Left renal cortex interstitium (tissue), 4 donors: ENCODE measurements at regions not wholly inside any gene's neighbourhood (a gene's known extent, or its start where the extent isn't known, plus 50 kb on each side); places are given as distances from the start of the nearest gene placed in this dataset.

ENCODE experiments used
- DNase-seq, 4 donors: peaks; one replicate each; pipeline ENCODE4 v3.0.0-alpha.2; 2013; ENCODE audit warnings: low read depth in 4 of 4, low spot score in 2 of 4, missing footprints in 1 of 4

DNA sequence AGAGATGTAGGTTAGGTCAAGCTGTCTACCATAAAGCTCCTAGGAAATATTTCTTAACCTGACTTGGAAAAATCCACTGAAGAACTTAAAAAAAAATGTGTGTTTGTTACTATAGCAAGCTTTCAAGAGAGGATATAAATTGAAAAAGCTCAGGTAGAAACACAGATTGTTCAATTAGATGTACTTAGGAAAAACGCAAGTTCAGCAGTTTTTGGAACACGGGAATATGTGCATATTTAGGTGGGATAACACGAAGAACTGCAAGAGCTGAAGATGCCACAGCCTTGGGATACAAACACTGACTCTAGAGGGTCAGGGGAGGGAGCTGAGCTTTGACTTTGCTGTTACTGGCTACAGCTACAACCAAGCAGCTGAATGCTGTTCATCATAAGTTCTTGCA, 77.8 kb upstream of the FSHB start:
- no peak for DNase-seq

DNA sequence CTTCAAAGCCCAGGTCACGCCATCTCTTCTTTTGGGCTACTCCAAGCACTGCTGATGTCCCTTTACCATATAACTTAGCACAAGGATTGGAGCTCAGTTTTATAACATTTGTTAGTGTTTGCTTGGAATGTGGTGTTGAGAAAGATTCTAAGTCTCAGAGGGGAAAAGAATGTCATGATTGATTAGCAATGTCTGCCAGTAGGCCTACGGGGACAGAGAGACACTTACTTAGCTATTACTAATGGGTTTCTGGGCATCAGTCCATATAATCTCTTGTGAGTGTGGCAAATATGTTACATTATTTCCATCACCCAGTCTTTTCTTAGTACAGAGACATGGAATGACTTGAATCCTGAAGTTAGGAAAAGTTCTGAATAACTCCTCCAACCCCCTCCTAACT, 75.4 kb upstream of the FSHB start:
- DNase-seq: no peak

DNA sequence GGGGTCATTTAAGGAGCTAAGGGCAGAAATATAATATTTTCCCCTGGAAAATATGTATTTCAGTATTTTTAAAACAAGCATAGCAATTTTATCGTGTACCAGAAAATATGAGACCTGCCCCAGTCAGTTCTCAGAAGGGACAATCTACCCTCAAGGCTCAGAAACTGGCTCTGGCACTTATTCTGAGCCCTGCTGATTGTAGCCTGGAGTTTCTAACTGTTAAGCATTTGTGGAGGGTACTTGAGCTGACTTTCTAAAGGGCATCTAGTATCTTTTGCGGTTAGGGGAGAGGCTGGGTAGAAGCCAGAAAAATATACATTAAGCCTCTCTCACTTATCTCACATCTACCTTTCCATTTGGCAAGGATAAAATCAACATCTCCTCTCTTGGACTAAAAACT, 71.3 kb upstream of the FSHB start:
- no peak for DNase-seq

DNA sequence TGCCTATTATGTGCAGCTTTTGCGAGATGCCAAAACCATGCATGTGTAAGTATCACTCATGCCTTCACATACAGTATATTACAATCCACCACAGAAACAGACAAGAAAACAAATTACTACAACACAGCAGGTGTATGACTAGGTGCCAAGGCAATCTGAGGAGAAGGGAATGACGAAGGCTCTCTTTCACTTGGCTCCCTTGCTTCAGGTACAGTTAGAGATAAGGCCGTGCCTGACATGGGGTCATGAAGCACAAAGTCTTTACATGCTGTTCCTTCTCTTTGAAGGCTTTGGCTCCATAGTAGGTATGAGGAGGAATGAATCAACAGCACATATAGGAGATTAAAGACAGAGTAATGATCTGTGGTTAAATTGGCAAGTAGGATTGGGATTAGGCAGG, 65.2 kb upstream of the FSHB start:
- DNase-seq: no peak

DNA sequence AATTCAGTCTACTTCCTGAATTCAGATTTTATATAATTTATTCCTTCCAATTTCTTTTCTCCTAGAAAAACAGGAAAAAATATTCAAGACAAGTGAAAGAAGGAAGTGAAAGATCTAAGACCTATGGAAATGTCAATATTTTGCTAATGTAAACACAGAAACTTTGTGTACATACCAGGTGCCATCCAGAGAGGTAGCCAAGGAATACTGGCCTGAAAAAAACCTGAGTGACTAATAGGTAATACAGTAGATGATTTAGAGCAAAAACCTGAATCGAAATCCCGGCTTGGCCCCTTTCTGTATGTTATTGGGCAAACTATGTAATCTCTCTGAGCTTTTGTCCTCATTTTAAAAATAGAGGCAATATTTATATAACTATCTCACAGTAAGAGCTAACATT, 59.2 kb upstream of the FSHB start:
- no peak for DNase-seq

DNA sequence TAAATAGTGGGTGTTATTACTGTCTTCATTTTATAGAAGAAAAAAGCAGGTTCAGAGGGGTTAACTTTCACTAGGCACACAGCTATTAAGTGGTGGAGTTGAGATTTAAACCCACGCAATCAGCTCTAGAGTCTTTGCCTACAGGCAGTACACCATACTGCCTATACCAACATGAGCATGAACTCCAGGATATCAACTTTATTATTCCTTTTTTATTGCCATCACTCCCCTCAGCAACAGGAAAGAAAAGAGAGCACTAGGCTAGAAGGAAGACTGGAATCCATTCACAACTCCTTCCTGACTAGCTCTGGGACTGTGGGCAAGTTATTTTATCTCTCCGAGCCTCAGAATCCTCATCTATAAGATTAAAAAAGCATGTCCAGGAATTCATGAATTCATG, 58.7 kb upstream of the FSHB start:
- DNase-seq: no peak

DNA sequence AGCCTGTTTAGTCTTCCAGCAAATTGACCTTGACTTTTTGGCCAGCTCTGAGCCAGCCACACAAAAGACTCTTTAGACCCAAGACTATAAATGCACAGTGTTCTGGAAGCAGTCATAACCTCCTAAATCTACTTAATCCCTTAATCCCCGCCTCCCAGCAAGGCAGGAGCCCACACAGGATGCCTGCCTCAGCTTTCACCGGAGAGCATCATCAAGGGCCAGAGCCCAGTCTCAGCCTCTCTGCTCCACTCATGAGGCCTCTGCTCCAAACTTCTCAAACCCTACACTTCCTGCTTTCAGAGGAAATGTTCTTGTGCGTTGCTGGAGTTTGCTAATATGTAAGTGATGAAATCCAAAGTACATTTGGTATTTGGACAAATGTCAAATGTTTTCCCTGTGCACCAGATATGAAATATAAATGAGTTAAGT, 57.9 kb upstream of the FSHB start:
- DNase-seq: no peak

DNA sequence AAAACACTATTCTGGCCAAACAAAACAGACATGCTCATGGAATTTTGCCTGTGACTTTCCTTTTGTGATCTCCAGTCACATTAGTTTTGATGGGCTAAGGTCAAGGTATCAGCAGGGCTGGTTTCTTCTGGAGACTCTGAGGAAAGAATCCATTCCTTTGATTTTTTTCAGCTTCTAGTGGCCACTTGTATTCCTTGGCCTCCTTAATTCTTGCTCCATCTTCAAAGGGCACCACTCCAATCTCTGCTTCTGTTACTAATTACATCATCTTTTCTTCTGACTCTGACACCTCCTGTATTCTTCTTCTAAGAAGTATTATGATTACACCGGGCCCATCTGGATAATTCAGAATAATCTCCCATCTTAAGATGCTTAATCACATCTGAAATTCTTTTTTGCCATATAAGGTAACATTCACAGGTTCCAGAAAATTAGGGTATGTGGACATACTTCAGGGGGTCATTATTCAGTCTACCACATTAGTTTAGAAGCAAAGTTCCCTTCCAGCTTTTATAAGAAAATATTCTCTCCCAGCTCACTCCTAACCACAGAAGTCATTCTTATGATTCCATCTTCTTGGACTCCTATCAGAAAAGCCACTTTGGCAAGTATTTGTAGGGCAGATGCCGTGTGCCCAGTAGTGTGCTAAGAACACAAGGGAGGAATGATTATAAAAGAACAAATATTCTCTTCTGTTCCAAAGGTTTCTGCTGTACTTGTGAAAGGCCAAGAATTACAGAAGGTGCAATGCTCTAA, 56.4 kb upstream of the FSHB start:
- no peak for DNase-seq
